Activated naive CD4-positive, alpha-beta T cell treated with anti-CD3 and anti-CD28 coated beads, Interleukin-2, amount 50 U/mL, for 24 hours (primary cell): ENCODE measurements at regions not wholly inside any gene's neighbourhood (a gene's known extent, or its start where the extent isn't known, plus 50 kb on each side); places are given as distances from the start of the nearest gene placed in this dataset.
A peak's percentile ranks its signal among the peaks of the same experiment; 100 is the strongest.

ENCODE experiments used
- H3K27ac Mint-ChIP-seq: one replicate; pipeline ENCODE4 v1.8.0; 2021; ENCODE audit warnings: mild to moderate bottlenecking, mixed read lengths
- H3K27me3 Mint-ChIP-seq: one replicate; pipeline ENCODE4 v1.8.0; 2021; ENCODE audit warnings: mixed read lengths
- H3K36me3 Mint-ChIP-seq: one replicate; pipeline ENCODE4 v1.8.0; 2021; ENCODE audit warnings: mixed read lengths
- H3K4me1 Mint-ChIP-seq: one replicate; pipeline ENCODE4 v1.8.0; 2021; ENCODE audit warnings: mixed read lengths
- H3K4me3 Mint-ChIP-seq: one replicate; pipeline ENCODE4 v1.8.0; 2021; ENCODE audit warnings: mild to moderate bottlenecking, mixed read lengths
- H3K9me3 Mint-ChIP-seq: one replicate; pipeline ENCODE4 v1.8.0; 2021; ENCODE audit warnings: mixed read lengths

DNA sequence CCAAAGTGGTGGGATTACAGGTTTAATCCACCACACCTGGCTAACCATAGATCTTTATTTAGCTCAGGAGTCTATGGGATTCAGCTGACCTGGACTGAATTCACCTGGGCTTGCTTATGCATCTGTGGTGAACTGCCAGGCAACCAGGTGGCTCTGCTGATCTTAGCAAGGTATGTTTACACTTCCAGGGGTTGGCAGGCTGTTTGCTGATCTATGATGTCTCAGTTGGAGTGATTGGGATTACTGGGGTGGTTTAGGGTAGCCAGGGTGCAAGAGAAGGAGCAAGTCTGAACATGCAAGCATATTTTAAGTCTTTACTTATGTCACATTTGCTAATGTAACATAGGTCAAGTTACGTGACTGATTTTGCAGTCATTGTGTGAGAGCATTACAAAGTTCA, 63.6 kb upstream of the JAK2 start:
- H3K4me1 Mint-ChIP-seq = peaks cover 15% of the 10 kb centered on the region
- no peaks in the 10 kb centered on the region for H3K27me3 Mint-ChIP-seq
- no peaks in the 10 kb centered on the region for H3K9me3 Mint-ChIP-seq
- peaks cover 2% of the 10 kb centered on the region for H3K36me3 Mint-ChIP-seq
- H3K27ac Mint-ChIP-seq = no peak overlapping the region
- no peak overlapping the region for H3K4me3 Mint-ChIP-seq

DNA sequence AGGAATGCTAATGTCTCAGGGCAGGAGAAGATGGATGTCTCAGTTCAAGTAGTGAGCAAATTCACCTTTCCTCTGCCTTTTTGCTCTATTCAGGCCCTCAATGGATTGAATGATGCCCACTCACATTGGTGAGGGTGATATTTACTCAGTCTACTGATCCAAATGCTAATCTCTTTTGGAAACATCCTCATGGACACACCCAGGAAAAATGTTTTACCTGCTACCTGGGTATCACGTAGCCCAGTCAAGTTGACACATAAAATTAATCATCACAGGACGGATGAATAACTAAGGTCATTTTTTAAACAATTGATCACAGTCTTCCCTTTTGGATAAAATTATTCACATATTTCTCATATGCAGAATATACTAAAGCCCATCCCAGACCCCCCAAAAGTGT, 63.0 kb upstream of the JAK2 start:
- Mint-ChIP-seq H3K36me3 (peaks cover 2% of the 10 kb centered on the region), H3K27ac (no peak overlapping the region), H3K27me3 (no peaks in the 10 kb centered on the region), H3K9me3 (no peaks in the 10 kb centered on the region), H3K4me1 (peaks cover 20% of the 10 kb centered on the region), H3K4me3 (no peak overlapping the region)

DNA sequence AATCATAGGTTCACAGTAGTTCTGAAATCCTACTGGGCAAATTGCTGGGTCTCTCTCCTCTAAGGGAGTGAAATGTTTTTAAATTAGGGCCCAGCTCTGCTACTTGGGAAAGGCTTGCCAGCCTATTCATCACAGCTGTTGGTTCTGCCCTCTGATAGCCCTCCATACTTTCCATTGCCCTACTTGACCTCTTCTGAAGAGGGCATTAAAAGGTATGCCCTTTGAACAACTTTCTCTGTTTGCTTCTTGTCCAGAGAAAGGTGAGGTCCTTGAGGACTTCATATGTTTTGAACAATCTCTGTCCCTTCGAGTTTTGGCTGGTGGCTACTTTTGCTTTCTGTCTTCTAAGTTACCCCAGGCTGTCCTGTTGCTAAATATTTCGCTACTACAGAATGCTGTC, 62.3 kb upstream of the JAK2 start:
- no peaks in the 10 kb centered on the region for H3K9me3 Mint-ChIP-seq
- H3K4me1 Mint-ChIP-seq = peaks cover 25% of the 10 kb centered on the region
- H3K36me3 Mint-ChIP-seq = no peaks in the 10 kb centered on the region
- H3K27ac Mint-ChIP-seq = no peak overlapping the region
- no peak overlapping the region for H3K4me3 Mint-ChIP-seq
- no peaks in the 10 kb centered on the region for H3K27me3 Mint-ChIP-seq

DNA sequence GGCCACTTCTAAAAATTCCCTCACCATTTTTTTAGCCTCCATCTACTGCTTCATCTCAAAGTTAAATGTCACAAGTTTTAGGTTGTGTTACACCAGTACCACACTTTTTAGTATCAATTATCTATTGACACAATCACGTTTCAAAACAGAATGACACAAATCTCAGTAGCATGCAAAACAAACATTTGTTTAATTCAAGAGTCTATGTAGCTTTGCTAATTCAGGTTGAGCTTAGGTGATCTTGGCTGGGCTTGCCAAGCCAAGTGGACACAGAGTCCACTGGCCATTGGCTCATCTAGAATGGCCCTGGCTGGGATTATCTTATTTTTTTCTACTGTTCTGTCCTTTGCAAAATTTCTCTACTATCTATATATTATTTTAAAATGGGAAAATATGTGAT, 61.9 kb upstream of the JAK2 start:
- peaks cover 25% of the 10 kb centered on the region for H3K4me1 Mint-ChIP-seq
- H3K27me3 Mint-ChIP-seq = no peaks in the 10 kb centered on the region
- no peak overlapping the region for H3K4me3 Mint-ChIP-seq
- no peaks in the 10 kb centered on the region for H3K36me3 Mint-ChIP-seq
- no peak overlapping the region for H3K27ac Mint-ChIP-seq
- no peaks in the 10 kb centered on the region for H3K9me3 Mint-ChIP-seq

DNA sequence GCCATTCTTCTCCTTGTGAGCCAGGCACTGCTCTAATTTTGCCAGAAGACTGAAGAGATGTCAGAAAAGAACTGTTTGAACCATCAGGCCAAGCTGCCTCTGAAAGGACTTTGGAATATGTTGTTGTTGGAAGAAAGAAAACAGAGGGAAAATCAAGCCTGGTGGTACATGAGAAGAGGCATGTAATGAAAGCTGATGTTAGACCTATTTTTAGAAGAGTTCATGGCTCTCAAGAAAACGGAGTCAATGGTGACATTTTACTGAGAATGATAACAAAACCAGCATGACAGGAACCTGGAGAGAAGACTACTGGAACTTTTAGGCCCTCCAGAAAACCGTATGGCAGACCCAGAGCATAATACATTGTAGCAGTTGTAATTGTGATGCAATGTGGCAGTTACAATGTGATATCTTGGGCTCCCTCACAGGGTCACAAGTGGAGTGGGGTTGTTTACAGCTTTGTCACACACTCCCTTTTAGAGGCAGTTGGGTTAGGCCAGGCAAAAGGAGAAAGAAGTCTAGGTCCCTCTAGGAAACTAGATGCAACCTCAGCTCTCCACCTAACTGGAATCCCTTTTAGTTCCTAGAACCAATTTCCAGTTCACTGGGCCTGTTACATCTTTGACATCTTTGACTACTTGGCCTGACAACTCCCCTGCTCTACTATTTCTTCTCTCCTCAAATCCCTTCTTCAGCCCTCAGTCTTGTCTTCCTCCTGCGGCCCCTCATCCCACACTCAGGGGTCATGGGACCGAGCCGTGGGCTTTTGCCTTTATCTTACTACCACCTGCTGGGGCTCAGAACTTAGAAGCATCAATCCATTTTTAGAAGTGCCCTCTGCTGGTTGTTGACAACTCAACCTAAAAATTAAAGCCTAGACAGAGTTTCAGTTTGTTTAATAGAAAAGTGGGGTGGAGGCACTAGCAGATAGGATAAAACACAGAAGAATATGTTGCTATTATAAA, 61.2 kb upstream of the JAK2 start:
- Mint-ChIP-seq H3K27ac (peak overlapping the region; percentile 60), H3K36me3 (no peaks in the 10 kb centered on the region), H3K4me1 (peaks cover 25% of the 10 kb centered on the region), H3K9me3 (no peaks in the 10 kb centered on the region), H3K4me3 (no peak overlapping the region), H3K27me3 (no peaks in the 10 kb centered on the region)

DNA sequence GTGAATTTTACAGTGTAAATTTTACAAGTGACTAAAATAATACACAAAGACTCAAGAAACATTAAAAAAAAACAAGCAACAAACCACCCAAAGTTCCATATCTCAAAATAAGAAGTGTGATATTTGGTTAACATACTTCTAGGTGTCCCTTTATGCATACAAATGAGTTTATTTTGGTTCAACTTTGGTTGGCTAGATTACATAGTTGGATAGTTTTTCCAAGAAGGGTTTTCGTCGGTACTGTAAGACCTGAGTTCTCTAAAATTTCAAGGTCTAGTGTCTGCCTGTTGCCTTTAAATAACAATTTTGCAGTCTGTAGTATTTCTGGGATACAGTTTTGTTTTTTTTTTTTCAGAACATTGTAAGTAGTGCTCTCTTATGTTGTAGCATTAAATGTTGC, 58.8 kb upstream of the JAK2 start:
- Mint-ChIP-seq H3K27ac (no peak overlapping the region), H3K27me3 (no peaks in the 10 kb centered on the region), H3K4me1 (peaks cover 25% of the 10 kb centered on the region), H3K36me3 (peaks cover 1% of the 10 kb centered on the region), H3K9me3 (no peaks in the 10 kb centered on the region), H3K4me3 (no peak overlapping the region)

DNA sequence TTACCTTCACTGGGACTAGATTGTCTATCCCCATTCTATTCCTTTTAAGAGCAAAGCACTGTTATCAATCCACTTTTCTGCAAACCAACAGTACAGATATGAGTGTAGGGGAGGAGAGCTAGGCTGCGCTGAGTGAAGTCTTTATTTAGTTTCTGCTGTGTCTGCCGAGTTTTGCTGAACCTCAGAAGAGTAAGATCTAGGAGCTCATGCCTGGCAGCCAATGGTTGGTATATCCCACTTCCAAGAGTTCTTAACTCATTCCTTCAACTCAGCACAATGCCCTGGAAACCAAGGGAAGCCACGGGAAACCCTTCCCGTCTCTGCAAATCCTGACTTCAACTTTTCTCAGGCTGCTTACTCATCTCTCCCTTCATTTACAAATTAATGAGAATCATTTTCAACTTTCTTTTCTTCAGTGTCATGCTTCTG, 58.0 kb upstream of the JAK2 start:
- peaks cover 3% of the 10 kb centered on the region for H3K36me3 Mint-ChIP-seq
- peaks cover 25% of the 10 kb centered on the region for H3K4me1 Mint-ChIP-seq
- no peaks in the 10 kb centered on the region for H3K27me3 Mint-ChIP-seq
- H3K4me3 Mint-ChIP-seq = no peak overlapping the region
- no peaks in the 10 kb centered on the region for H3K9me3 Mint-ChIP-seq
- H3K27ac Mint-ChIP-seq = no peak overlapping the region

DNA sequence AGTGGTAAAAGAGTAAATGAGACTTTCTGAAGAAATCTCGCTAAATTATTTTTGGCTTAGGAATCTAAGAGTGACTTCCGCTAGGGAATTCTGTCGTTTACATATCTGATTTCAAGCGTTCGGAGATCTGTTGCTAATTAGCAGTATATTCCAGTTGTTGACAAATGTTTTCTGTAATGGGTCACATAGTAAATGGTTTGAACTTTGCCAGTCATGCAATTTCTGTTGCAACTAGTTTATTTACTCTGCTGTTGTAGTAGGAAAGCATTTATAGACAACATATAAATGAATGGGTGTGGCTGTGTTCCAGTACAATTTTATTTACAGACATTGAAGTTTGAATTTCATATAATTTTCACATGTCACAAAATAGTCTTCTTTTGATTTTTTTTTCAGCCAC, 57.4 kb upstream of the JAK2 start:
- H3K27me3 Mint-ChIP-seq = no peaks in the 10 kb centered on the region
- H3K4me3 Mint-ChIP-seq = no peak overlapping the region
- no peak overlapping the region for H3K27ac Mint-ChIP-seq
- peaks cover 25% of the 10 kb centered on the region for H3K4me1 Mint-ChIP-seq
- no peaks in the 10 kb centered on the region for H3K9me3 Mint-ChIP-seq
- H3K36me3 Mint-ChIP-seq = peaks cover 3% of the 10 kb centered on the region

DNA sequence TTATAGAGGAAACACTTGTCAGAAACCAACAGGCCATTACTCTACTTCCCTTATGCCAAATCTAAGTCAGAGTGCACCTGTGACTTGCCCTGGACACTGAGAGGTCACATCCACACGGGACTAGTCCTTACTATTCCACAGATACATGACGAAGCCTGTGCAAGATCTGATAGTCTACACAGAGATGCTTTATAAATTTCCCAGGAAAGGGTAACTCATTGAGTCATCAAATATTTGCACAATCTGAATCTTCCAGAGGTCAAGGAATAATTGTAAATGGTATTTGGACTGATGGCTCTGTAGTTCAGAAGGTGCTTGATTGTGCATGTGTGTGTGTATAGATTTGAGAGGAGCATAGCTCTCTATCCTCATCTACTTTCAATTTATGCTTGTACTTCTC, 55.2 kb upstream of the JAK2 start:
- H3K27ac Mint-ChIP-seq = peak overlapping the region; percentile 5
- no peaks in the 10 kb centered on the region for H3K27me3 Mint-ChIP-seq
- no peak overlapping the region for H3K4me3 Mint-ChIP-seq
- H3K9me3 Mint-ChIP-seq = no peaks in the 10 kb centered on the region
- peaks cover 18% of the 10 kb centered on the region for H3K4me1 Mint-ChIP-seq
- H3K36me3 Mint-ChIP-seq = peaks cover 3% of the 10 kb centered on the region

DNA sequence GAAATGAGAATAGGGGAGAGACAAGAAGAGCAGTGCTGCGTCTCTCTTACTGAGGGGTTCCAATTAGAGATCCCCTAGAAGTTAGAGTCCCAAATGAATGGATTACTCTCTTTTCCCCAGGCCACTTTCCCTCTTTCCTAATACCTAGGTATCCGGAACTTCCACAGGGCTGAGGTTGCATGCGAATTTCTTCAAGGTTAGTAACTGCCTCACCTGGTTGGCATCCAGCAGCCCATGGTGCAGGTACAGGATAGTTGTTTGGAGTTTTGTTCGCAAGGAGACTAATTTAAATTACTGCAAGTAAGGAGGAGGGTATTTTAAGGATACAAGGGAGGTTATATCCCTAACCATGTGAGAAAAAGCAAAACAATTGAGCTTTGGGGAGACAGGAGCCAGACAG, 52.4 kb upstream of the JAK2 start:
- Mint-ChIP-seq H3K27ac (no peak overlapping the region), H3K4me3 (no peak overlapping the region), H3K36me3 (peaks cover 3% of the 10 kb centered on the region), H3K9me3 (no peaks in the 10 kb centered on the region), H3K4me1 (peaks cover 21% of the 10 kb centered on the region), H3K27me3 (no peaks in the 10 kb centered on the region)

DNA sequence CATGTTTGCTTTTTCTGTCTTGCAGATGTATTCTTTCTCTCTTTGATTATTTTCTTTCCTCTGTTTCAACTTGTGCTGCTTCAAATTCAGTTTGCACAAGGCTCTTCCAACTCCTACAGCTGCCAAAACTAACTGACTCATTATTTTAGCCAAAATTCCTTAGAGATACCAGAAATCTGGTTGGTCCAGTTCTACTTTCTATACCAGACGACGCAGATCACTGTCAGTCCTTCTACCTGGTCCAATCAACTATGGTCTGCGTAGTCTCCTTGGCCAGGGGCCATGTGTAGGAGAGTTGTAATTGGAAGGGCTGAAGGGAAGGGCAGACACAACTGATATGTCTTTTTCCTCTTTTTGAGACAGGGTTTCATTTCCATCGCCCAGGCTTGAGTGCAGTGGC, 51.9 kb upstream of the JAK2 start:
- Mint-ChIP-seq H3K27me3 (no peaks in the 10 kb centered on the region), H3K4me3 (no peak overlapping the region), H3K36me3 (peaks cover 3% of the 10 kb centered on the region), H3K27ac (no peak overlapping the region), H3K9me3 (no peaks in the 10 kb centered on the region), H3K4me1 (peaks cover 26% of the 10 kb centered on the region)

DNA sequence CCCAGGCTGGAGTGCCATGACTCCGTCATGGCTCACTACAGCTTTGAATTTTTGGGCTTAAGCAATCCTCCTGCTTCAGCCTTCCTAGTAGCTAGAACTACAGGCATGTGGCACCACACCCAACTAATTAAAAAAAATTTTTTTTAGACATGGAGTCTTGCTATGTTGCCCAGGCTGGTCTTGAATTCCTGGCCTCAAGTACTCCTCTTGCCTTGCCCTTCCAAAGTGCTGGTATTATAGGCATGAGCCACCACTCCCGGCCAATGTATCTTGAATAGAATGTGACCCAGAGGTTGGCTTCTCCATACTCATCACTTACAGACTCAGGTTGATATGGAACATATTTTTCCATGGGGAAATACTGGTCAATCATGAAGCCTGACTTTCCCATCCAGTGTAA, 51.2 kb upstream of the JAK2 start:
- peaks cover 33% of the 10 kb centered on the region for H3K4me1 Mint-ChIP-seq
- H3K36me3 Mint-ChIP-seq = peaks cover 3% of the 10 kb centered on the region
- no peaks in the 10 kb centered on the region for H3K9me3 Mint-ChIP-seq
- H3K27ac Mint-ChIP-seq = no peak overlapping the region
- no peaks in the 10 kb centered on the region for H3K27me3 Mint-ChIP-seq
- no peak overlapping the region for H3K4me3 Mint-ChIP-seq

DNA sequence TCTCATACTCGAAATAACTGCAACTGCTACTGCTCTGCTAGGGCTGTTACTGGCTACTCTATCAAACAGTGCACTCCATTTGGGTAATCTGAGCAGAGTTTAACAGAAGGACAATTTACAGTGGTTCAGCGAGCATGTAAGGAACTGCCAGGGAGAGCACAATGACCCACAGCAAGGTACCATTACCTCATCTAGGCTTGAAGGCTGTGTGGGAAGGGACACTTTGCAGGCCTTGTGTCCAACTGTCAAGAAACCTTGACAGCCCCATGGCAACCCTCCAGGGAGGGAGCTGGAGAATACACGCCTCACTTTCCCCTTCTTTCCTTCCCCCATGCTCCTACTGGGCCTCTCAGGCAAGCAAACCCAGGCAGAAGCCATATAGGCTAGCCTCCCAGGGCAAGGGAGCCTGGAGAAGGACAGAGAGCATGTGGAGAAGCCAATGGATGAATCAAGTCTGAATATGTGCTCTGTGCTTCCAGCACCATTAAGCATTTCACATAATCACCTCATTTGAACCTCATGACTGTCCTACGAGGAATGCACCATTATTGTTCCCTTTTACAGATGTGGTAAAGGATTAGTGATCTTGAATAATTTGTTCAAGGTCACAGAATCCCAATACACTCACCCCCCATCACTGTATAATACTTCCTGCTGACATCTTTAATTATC, 49.9 kb upstream of the JAK2 start:
- Mint-ChIP-seq H3K27me3 (no peaks in the 10 kb centered on the region), H3K36me3 (peaks cover 2% of the 10 kb centered on the region), H3K4me1 (peaks cover 45% of the 10 kb centered on the region), H3K27ac (peak overlapping the region; percentile 24), H3K4me3 (no peak overlapping the region), H3K9me3 (no peaks in the 10 kb centered on the region)
